ENCODE measurements at regions not wholly inside any gene's neighbourhood (a gene's known extent, or its start where the extent isn't known, plus 50 kb on each side); places are given as distances from the start of the nearest gene placed in this dataset.

DNA sequence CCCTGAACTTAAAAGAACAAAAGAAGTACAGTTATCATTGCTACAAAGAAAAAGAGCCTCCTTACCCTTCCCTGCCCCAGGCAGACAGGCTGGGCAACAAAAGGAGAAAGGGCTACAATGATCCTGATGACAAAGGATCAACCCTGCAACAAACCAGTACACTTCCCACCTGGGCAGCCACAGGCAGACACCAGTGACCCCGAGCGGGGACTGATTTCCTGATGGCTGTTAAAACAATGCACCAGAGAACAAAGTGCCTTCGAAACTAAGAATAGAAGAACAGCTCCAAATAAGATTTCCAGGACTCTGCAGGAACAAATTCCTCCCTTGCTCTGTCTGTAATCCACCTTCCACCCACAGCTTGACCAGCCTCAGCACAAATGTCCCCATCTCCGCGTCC lies 106.3 kb upstream of the ARHGEF3 start:
- in situ Hi-C loops (cut with HindIII; ENCODE audit: low sequenced_read_pairs), result no loop called here

DNA sequence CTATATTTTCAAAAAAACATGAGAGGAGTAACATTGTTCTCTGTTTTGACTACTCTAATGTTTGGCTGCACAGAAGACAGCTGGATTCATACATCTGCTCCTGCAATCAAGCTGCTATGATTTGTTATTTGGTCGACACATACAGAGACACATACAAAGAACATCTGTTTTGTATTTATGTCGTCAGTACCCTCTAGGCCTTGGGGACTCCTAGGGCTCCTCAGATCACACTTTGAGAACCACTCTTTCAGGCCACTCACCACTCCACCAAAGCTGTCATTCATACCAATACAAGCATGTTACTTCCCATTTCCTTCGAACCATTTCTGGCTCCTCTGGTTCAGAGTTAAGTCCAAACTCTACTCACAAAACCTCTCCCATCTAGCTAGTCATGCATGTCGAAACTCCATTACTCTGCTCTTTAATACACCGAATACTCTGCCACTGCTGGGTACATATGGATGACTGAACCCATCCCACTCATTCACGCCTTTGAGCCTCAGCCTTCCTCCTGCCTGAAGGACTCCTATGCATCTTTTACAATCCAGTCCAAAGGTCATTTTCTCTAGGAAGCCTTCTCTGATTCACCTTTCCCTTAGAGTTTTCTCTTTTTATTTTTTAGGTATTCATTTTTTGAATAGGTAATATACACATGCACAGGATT lies 102.9 kb upstream of the ARHGEF3 start:
- in situ Hi-C loops (cut with HindIII; ENCODE audit: low sequenced_read_pairs), result no loop called here

DNA sequence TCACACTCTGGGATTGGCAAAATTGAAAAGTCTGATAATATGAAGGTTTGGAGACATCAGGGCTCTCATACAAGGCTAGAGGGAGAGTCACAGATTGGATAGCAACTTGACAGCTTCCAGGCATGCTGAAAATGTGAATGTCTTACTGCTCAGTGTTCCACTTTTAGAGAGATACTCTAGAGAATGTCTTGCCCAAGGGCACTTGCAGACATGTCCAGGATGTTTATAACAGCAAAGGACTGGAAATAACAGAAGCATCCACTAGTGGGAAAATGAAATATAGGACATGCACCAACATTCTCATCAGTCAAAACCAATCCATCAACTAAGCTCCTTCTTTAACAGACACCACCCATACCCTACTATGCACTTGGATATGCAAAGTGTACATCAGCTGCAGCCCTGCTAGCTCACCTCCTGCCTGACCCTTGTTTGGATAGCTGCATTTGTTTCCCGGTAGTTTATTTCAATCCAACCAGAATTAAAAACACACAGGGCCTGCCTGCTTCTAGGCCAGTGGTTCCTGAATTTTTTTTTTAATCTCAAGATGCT lies 101.6 kb upstream of the ARHGEF3 start:
- in situ Hi-C loops (cut with HindIII; ENCODE audit: low sequenced_read_pairs), result no loop called here

DNA sequence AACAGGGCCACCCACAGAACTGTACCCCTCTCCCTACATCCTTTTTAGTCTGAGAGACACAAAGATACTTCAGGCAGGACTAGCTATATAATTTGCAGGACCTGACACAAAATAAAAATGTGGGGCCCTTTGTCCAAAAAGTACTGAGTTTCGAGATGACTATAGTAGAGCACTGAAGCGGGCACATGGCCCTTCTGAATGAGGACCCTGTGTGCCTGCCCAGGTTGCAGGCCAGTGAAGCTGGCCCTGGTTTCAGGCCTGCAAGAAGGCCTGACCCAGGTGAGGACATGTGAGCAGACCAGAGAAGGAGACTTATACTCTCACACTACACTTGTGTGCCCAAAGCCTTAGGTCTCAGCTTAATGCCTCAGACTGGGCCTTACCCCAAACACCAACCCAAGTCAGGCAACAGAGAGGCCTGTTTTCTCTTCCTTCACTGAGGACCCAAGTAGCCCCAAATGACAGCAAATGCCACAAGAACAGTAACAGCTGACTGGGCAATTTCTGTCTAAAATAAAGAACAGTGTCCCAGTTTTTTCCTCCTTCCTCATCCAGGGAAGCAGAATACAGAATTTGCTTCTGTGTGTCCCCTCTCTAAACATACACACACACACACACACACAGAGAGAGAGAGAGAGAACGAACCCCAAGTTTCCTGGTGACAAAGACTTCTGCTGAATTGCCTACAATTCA lies 100.9 kb upstream of the ARHGEF3 start:
- in situ Hi-C loops (cut with HindIII; ENCODE audit: low sequenced_read_pairs), result no loop called here

DNA sequence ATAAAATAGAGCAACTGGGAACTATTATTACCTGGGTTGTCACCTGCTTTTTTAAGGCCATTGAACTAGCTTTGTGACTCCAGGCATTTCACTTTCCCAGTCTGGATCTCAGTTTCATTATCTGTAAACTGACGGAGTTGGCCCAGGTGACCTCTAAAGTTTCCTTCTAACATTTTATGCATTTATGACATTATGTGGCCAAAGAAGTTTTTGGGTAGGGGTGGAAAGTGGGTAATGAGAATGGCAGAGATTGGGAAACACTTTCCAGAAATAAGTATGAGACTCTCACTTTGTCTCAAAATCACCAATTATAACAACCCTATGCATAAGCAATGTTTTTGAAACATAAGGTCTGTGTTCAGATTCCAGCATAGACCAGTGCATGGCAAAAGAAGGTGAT lies 99.1 kb upstream of the ARHGEF3 start:
- in situ Hi-C loops (cut with HindIII; ENCODE audit: low sequenced_read_pairs), result no loop called here

DNA sequence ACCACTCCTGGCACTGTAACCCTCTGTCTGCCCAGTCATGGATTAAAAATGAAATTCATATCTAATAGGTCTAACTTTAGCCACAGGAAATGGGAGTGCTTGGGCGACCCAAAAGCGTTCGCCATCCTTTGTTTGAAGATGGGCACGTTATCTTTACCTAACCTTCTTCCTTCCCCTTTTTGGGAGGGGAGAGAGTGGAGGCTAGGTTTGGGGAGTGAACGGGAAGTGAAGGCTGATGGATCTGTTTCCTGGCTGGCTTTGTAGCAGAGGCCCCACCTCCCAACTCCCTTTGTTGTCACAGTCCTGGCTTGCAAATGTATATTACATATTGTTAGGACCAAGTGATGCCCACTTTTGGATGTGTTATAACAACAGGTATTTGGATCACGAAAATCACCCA lies 98.1 kb upstream of the ARHGEF3 start:
- in situ Hi-C loops (cut with HindIII; ENCODE audit: low sequenced_read_pairs), result no loop called here

DNA sequence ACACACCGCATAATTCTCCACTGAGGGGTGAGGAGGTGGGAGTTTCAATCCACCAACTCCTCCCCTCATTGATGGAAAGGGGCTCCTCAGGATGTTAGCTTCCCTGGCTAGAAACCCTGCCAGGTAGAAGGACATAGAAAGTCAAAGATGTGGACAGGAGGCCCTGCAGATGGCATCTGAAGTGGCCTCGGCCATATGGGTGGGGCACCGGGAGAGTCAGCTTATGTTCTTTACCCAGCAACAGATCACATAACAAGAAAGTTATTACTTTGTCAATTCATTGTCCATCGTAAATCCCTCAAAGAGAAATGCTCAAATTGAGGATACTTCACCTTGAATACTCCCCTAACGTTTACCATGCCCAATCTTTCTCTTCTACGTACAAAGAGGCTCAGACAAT lies 97.3 kb upstream of the ARHGEF3 start:
- in situ Hi-C loops (cut with HindIII; ENCODE audit: low sequenced_read_pairs), result no loop called here

DNA sequence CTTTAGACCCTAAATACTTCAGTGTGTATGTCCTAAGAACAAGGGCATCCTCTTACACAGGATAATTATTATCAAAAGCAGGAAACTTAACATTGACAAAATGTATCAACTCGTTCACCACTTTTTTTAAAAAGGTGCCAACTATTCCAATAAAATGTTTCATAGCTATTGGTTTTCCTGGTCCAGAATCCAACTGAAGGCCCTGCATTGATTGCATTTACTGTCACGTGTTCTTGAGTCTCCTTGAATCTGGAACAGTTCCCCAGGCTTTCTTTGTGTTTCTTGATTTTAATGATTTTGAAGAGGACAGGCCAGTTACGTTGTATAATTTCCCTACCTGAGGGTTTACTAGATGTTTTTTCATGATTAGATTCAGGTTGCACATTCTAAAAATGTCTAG lies 94.6 kb upstream of the ARHGEF3 start:
- in situ Hi-C loops (cut with HindIII; ENCODE audit: low sequenced_read_pairs), result no loop called here

DNA sequence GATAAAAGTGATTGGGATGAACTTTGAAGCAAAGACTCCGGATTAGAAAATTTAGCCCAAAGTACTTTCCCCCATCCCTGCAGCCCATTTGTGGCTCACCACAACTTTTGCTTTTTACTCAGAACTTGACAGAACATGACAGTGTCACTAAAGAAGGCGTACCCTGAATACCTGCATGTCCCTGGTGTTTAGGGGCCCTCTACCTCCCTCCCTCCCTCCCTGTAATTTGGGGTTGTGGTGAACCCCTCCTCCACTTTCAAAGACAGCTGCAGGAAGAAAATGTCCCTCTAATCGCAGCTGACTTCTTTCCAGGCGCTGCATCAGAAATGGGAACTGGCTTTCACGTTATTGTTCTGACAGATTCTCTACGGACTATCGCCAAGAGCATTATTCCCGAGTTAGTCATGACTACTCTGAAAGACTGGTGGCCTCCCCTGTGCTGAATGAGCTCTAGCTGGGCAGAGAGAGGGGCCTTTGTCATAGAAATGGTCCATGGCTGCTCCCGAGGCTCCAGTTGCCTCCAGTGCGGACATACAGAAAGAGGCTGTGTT lies 93.2 kb upstream of the ARHGEF3 start:
- in situ Hi-C loops (cut with HindIII; ENCODE audit: low sequenced_read_pairs), result no loop called here

DNA sequence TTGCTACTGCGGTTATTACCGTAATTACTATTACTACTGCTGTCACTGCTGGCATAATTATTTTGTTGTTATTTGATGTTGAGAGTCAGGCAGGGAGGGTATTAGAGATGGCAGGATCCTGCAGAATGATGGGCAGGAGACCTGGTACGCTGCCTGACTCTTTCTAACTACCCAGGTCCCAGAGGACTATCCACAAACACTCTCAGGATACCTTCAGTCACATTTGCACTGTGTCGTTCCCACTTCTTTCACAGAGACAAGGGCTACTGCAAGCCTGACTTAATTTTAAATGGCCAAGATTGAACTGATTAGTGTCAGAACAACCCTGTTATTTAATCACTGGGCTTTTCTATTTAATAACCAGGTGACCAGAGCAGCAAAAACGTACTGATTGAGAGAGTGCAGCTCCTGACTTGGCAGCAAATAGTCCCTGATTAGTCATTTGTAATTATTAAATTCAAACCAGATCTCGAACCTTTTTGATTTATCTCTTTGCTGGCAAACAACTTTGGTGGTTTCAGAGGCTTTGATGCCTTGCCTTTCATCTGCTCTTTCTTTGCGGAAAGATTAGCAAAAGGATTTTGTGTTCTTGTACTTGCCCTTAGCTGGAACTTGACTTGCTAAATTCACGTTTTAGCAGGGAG lies 88.8 kb upstream of the ARHGEF3 start:
- in situ Hi-C loops (cut with HindIII; ENCODE audit: low sequenced_read_pairs), result no loop called here

DNA sequence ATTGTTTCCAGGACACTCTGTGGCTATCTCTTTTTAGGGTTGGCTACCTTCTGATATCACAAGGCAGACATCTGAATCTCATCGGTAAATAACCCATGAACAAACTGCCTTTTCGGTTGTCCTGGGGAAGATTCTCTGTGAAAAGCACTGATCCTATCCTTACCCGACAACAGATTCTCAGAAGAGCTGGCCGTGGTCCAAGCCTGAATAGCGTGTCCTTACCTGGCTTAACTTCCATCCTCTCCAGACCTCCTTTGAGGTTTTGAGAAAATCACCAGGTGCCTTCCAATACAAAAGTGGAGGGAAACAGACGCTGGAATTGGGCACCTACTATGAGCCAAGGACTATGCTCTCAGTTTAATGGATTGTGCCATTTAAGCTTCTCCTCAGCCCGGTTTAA lies 87.4 kb upstream of the ARHGEF3 start:
- in situ Hi-C loops (cut with HindIII; ENCODE audit: low sequenced_read_pairs), result loop anchor here (5.0 to 10.0 kb wide), 2 partner anchors 64 to 93 kb away; no protein-coding TSS in a partner anchor

DNA sequence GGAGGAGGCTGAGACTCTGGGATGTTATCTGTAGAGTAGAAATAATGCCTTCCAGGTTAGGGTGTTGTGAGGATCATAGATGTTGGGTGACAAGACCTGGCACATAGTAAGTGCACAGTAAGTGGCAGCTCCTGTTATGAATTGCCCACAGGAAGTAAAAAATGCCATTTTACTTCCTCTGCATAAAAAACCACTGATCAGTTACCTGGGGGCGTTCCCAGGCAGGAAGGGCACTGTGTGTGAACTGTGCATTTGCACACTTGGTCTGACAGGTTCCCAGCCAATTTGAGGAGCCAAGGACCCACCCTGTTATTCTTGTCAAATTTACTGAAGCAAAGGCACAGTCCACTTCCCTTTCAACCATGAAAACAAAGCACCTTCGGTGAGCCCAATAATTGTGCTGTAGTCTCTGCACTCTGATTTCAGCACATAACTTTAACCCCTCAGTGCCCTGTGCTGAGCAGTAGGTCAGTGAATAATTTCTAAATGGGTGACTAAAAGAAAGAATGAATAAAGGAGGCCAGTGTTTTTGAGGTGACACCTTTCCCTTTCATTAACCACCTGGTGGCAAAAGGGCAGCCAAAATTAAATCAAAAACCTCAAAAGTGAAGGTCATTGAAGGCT lies 85.8 kb upstream of the ARHGEF3 start:
- in situ Hi-C loops (cut with HindIII; ENCODE audit: low sequenced_read_pairs), result loop anchor here (5.0 to 10.0 kb wide), 2 partner anchors 63 to 95 kb away; no protein-coding TSS in a partner anchor

DNA sequence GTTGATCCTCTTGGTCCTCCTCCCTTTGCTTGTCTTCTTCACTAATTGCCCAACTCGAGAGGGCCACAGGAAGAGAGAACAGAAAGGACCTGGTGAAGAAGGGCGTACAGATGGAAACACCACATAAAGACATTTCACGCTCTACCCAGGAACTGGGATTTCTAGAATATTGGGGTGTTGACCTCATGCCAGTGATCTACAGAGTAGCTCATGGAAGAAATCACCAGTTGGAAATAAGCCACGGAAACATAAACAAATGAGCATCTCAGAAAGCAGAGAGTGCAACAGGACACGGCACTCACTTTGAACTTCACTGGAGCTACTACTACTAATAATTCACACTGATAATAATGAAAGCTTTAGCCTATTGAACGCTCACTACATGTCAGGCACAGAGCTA lies 84.6 kb upstream of the ARHGEF3 start:
- in situ Hi-C loops (cut with HindIII; ENCODE audit: low sequenced_read_pairs), result loop anchor here (5.0 to 10.0 kb wide), 2 partner anchors 62 to 96 kb away; no protein-coding TSS in a partner anchor

DNA sequence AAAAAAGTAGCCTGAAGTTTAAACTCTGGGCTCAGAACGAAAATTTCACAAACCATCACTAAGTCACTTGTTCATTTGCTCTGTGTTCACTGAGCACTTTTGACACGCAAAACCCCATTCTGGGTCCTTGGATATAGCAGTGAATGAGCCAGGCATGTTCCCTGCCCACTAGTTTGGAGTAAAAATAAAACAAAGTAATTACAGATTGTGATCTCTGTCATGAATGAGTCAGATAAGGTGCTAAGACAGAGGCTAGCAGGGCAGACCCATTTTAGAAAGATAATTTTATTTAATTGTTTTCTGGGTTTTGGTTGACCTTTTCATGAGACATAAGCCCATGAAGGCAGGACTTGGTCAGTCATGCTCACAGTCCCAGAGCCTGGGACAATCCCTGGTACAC lies 84.1 kb upstream of the ARHGEF3 start:
- in situ Hi-C loops (cut with HindIII; ENCODE audit: low sequenced_read_pairs), result loop anchor here (5.0 to 10.0 kb wide), 2 partner anchors 61 to 96 kb away; no protein-coding TSS in a partner anchor

DNA sequence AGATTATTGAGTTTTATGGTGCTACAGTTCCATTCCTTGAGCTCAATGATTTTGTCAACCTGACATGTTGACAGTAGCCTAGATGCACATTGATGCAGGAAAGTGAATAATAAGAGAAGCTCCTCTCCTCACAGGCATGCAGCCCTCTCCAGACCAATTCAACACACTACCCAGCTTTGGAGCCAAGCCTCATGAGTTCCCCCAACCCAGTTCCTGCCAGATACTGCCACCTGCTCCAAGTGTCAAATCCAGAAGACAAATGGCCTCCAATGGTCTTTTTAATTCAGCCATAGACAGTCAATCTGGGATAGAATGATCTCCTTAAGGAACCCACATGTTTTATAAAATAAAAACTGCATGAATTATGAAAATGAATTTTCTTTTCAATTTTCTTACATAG lies 83.7 kb upstream of the ARHGEF3 start:
- in situ Hi-C loops (cut with HindIII; ENCODE audit: low sequenced_read_pairs), result loop anchor here (5.0 to 10.0 kb wide), 2 partner anchors 61 to 97 kb away; no protein-coding TSS in a partner anchor

DNA sequence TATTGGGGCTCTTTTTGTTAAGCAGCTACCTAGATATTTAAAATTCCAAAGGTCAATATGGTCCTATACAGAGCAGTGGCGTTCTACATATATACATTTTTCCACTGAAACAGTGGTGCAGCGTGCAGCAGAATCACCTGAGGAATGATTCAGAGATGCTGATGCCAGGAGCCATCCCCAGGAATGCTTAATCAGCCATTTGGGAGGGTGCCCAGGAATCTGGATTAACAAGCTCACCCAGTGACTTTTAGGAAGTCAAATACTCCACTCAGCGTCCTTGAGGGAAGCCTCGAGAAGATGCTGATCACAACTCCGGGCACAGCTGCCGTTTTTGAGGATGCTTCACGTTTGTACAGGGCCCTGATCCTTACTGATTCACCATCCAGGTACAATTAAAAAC lies 82.6 kb upstream of the ARHGEF3 start:
- in situ Hi-C loops (cut with HindIII; ENCODE audit: low sequenced_read_pairs), result loop anchor here (10.0 kb wide), 1 partner anchor 60 kb away; no protein-coding TSS in a partner anchor

DNA sequence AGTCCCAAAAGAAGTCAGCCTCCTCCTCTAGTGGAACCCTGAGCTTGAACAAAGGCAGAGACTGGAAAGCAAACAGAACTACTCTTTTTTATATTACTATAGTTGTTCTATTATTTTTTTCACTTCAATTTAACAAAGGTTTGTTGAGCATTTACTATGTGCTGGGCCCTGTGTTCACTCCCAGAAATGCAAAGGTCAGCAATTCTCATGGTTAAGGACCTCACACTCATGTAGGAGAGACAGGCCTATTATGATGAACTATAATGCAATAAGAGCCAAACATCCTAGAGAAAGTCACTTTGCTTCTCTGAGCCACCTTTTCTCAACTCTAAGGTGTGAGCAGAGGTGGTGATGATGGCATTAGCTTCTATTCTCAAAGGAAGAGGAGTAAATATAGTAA lies 82.1 kb upstream of the ARHGEF3 start:
- in situ Hi-C loops (cut with HindIII; ENCODE audit: low sequenced_read_pairs), result loop anchor here (10.0 kb wide), 1 partner anchor 59 kb away; no protein-coding TSS in a partner anchor

DNA sequence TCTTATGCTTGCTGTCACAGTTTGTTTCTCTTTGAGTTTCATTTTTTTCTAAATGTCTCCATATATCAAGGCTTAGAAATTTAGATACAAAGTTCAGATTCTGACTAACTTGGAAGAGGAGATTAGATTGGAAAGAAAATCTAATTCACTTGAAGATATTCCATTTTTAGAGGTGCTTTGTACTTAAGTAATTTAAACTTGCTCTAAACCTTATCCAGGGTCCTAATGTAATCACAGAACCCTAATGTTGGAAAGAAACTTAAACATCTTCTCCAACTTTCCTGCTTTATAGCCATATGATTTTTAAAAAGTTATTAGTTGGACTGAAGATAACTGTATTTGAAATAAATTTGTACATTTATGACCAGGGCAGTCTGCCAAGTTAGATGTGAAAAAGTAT lies 81.1 kb upstream of the ARHGEF3 start:
- in situ Hi-C loops (cut with HindIII; ENCODE audit: low sequenced_read_pairs), result loop anchor here (10.0 kb wide), 1 partner anchor 58 kb away; no protein-coding TSS in a partner anchor

DNA sequence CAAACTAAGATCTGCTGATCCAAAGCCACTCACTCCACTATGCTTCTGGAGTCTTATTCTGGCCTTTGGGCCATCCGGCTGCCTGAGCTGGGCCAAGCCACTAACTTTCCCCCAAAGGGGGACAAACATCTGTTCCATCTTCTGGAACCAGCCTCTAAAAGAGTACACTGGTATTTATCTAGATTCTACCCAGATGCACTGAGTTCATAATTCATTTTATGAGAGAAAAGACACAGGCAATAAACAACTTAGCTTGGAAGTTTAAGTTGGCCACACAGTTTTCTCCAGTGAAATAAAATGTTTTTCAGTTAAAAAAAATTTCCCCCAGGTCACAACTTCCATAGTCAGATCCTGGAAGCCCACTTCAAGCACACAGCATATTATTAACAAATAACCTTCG lies 80.1 kb upstream of the ARHGEF3 start:
- in situ Hi-C loops (cut with HindIII; ENCODE audit: low sequenced_read_pairs), result loop anchor here (10.0 kb wide), 1 partner anchor 57 kb away; no protein-coding TSS in a partner anchor

Data from endothelial cell of hepatic sinusoid (primary cell).